HPDE6-E6E7 (cell line): ENCODE measurements at regions not wholly inside any gene's neighbourhood (a gene's known extent, or its start where the extent isn't known, plus 50 kb on each side); places are given as distances from the start of the nearest gene placed in this dataset.
"Not testable (repeated sequence)": the region's sequence is repeated elsewhere in the genome, so short reads cannot be mapped to it uniquely, and the experiment has no call there.

Source experiments
- DNase-seq: peaks from one replicate; pipeline ENCODE4 v3.0.0; 2011; ENCODE audit warnings: missing footprints; ENCODE audit errors: extremely low spot score

DNA sequence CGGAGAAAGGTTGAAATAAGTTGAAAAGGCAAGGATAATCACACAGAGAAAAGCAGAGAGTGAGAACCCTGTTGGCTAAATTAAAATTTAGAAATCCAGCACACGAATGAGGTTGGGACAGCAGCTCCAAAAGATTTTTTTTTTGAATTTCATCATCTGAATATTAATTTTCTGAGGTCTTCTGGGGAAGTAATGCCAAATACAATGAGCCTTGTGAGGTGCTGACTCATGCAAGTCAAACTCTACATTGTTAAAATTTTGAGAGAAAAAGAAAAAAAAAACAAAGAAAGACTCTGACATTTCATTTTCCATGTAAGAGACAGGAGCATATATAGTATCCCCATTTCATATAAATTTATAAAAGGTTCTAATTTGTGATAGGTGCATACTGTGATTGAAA is 614.2 kb upstream of the CDH2 start:
- no peak for DNase-seq

DNA sequence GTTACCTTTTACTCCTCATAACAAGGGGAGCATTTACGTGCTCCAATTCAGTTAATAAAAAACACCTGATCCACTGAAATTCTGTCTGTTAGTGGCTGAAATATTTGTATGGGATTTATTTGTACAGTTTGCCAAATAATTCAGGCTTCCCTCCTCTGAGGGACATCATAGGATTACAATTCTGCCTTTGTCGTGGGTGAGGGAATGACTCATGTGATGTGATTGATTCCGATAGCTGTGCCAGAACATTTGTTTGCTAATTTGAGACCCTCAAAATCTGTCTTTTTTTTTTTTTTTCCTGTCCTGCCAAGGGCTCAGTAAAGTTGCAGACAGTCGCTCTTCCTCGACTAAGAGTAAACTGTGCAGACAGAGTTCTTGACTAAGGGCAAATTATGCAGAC is 612.6 kb upstream of the CDH2 start:
- no peak for DNase-seq

DNA sequence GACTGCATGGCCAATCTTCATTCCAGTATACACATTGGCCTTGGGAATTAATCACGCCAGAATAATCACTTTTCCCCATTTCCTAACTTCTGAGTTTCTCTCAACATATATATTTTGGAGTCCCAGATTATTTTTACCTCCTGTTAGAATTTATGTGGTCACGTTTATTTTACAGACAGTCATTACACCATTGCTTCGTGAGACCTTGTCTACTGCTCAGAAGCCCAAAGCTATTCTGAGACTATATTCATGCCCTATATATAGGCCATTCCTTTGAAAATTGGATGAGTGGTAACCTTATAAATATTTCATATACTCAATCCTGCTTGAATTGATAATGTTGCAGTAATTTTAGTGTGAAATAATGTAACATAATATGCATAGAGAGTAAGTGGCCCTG is 610.0 kb upstream of the CDH2 start:
- no peak for DNase-seq

DNA sequence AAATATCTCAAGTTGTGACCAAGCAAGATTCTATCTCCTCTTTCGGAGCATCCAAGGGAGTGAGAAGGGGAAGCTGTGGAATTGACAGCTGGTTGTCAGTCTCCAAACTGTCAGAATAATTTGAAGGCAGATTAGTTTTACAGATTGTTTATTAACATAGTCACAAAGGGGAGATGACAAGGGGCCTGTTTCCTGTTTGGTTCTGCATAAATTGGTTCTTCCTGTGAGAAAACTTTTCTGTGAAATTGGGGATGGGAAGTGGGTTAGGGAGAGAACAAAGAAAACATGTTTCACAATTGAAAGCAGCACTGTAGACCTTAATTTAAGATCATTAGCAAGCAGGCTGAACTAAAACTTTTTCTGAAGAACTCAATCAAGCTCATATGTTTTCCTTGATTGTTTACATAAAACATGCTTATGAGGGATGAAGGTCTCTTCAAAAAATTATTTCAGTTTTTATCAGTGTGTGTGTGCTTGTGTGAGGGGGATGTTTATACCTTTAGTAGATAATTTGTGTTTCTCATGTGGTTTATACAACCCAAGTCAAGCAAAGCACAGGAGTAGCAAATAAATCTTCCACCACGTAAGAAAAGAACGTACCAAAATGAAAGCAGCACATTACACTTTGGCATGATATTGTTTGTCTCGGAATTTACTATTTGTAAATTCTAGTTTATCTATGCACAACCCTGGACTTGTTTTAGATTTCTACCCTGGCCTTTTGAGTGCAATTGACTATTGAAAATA is 604.9 kb upstream of the CDH2 start:
- no peak for DNase-seq

DNA sequence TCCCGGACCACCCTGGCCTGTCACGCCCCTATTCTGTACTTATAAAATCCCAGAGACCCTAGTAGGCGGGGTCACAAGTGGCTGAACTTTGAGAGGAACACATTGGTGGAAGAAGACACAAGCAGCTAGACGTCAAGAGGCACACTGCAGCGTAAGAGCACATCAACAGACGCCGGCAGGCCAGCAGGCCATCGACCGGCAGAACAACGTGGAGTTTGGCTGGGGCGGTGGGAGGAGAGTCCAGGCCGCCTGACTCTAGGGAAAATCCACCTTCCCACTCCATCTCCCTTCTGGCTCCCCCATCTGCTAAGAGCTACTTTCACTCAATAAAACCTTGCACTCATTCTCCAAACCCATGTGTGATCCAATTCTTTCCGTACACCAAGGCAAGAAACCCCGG is 601.8 kb upstream of the CDH2 start:
- no peak for DNase-seq

DNA sequence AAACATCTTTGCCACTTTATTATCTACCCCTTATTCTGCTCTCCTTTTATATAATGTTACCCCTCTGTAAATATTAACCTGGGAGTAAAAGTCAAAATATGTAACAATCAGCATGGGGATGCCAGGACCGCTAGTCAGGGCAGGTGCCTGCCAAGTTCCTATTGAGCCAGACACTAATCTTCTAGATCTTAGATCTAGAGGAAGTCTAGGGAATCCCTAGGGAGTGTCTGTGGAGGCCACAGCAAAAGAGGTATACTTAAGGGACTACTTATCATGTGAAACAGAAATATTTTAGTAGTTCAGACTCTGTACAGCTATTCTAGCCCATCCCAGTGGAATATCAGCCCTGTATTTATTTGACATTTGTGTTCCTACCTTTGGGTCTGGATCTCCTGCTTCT is 600.8 kb upstream of the CDH2 start:
- no peak for DNase-seq

DNA sequence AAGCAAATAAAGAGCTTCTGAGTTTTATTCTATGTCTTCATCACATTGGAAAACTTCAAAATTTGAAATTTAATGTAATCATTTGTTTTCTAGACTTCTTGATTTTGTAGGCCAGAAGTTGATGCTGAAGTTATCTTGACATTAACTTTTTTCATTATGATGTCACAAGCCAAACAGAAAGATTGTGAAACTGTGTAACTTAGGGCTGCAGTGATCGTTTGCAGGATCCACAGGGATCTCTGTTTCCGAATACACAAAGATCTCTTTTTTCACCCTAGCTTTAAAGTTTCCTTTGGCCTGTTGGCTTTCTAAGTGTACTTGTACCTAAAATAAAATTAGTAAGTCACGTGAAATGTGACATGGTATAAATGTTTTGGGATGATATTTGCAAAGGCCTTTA is 594.9 kb upstream of the CDH2 start:
- DNase-seq, result no peak

DNA sequence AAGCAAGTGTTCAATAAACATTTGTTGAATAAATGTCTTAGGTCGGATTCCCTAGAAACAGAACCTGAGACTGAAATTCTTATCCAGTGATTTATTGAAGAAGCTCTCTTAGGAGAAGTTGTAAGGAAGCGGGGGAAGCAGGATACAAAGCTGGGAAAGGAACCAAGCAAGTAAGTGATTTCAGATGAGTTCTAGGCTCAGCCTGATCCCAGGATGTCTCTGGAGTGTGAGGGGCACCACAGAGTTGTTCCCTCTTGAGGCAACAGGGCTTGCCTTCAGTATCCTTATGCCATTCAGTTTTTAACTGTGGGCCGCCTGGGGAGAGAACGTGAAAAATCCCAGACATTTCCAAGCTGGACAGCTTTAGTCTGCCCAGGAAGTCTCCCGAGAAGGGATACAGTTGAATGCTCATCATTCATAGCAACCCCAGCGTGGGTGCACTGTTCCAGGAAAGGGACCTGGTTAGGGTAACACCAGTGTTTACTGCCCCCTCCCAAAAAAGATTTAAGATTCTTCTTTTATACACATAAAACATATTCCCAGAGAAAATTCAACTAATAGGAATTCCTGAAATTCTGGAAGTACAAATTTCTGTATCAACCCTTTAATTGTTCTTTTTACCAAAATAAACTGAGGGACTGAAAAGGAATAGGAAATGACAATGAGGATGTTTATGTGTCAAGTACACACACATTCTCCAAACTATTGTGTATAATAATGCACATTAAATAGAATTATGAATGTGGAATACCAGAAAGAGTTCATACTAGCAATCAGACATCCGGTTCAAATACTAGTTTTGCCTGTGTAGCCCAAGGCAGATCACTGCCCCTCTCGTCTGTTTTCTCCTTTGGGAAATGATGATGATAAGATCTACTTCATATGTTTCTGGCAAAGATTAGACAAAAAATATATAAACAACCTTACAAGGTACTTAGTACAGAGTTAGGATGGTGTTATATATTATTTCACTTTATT is 592.1 kb upstream of the CDH2 start:
- DNase-seq, result no peak

DNA sequence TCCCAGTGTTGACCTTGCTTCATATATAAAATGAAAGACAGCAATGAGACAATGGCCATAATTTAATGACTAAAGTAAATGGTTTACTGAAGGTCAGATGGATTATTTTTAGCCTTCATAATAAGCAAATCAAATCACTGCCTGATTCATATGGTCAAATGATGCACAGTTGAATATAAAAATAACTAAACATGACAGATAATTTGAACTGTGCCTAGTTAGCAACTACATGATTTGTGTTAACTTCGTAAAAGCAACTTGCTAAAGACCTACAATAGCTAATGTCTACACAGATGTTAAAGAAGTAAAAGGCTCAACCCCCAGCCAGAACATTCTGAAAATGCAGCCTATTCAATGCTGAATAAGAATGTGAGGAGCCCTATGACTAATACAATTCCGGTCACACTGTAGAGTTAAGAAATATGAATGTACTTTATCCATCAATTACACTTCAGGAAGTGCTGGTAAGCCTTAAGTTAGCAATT is 590.8 kb upstream of the CDH2 start:
- peak; percentile 9 for DNase-seq

DNA sequence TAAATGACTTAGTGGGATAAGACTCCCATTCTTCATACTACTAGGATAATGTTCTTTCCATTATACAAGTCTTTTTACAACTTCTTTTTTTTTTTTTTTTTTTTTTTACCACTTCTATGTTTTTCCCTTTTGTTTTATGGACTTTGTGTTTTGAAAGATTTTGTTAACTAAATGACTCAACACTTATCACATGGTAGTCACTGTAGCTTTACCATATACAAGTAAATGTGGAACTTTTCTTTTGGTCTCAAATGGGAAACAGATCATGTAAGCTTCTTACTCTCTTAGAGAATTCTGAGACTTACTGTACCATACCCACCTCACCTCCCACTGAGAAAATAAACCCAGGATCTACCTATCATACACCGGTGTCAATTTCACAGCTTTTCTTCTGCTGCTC is 590.3 kb upstream of the CDH2 start:
- no peak for DNase-seq

DNA sequence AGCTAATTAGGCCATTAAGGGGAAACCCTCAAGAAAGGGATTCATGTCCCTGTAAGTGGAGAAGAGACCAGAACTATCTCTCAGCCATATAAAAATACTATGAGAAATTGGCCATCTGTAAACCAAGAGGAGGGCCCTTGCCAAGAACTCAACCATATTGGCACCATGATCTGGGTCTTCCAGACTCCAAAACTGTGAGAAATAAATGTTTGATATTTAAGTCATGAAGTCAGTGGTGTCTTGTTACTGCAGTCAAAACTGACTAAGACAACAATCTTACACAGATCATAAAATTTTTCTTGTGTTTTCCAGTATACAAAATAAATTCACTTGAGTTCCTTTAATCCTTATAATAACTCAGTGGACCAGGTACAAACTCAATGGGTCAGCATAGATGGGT is 589.8 kb upstream of the CDH2 start:
- no peak for DNase-seq

DNA sequence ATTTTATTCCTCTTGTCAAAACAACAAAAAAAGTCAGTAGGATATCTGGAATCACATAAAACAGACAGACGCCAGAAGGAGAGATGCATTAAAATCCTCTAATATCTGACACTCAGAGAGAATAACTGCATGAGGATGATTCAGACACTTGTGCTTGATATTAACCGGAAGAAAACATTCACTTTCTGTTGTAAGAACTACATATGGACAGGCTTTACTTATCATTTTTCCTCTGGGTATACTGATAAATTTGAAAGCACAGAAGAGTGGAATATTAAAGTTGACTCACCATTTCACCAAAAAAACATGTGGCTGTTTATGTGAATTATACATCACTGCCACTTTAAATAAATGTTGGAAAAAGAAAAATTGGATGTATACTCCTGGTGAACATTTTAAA is 589.1 kb upstream of the CDH2 start:
- no peak for DNase-seq

DNA sequence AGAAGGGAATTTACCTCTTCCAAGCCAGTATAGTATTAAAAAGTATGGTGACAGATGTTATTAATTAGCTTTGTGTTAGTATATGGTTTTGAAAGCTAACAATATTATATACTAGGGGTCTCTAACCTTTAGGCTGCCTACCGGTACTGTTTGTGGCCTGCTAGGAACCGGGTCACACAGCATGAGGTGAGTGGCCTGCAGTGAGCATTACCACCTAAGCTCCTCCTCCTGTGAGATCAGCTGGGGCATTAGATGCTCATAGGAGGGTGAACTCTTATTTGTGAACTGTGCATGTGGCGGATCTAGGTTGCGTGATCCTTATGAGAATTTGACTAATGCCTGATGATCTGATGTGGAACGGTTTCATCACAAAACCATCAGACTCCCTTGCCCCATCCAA is 583.4 kb upstream of the CDH2 start:
- no peak for DNase-seq

DNA sequence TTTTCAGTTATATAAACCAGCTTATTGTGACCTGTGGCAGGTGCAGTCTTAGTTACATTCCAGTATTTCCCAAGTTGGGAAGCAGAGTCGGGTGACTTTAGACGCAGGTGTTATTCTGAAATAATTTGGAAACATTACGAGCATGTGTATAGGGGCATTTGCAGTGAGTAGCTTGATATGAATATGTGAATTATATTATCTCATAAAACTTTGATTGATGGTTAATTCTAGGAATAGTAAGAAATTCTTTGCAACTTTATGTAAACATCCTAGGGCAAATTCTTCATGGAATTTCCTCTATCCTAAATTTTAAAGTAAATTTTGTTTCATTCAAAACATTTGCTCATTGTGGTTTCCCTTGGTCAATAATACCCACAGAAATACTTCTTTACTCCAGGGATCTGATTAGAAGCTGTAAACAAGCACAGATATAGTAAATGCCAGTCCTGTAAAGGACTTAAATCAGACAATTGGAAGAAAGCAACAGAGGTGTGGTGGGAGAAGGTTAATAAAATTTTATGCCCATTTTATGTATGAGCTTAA is 580.6 kb upstream of the CDH2 start:
- DNase-seq, result no peak

DNA sequence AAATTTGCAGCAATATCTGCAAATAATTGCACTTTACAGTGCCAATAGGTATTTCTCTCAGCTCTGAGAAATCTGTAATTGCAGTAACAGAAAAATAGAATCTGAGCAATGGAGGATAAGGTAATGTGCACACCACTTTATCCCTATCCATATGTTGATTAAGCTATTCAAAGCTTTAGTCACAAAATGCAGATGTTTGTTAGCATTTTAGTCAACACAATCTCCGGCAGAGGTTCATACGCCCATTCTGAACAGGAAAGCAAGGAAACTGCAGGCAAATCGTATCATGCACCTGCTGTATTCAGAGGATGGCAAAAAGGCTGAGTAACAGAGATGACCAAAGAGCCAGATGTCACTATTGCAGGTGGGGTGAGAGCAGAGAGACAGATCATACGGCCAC is 566.2 kb upstream of the CDH2 start:
- DNase-seq, result no peak

DNA sequence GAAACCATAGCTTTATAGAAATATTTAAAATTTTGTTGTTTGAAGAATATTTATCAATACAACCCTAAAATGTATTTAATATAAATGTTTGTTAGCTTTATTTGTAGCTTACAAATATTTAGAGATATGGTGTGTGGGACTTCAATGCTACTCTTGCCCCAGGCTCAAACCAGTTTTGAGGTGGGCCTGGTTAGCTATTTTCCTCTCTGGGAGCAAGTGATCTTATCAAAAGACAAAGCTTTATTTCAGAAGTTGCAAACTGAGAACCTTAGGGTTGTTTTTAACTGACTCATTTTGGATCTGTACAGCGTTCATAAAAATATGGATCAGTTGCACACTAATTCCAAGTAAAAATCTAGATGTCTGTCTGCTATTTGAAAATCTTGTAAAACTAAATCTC is 563.6 kb upstream of the CDH2 start:
- no peak for DNase-seq

DNA sequence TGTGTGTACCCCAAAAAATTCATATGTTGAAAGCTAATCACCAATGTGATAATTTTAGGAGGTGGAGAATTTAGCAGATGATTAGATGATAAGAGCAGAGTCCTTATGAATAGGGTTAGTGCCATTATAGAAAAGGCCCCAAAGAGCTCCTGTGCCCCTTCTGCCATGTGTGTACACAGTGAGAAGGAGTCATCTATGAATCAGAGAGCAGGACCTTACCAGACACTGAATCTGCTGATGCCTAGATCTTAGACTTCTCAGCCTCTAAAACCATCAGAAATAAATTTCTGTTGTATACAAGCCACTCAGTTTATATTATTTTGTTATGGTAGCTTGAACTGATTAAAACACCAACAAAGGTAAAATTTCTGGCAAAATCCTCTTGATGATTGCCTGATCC is 560.0 kb upstream of the CDH2 start:
- DNase-seq, result no peak

DNA sequence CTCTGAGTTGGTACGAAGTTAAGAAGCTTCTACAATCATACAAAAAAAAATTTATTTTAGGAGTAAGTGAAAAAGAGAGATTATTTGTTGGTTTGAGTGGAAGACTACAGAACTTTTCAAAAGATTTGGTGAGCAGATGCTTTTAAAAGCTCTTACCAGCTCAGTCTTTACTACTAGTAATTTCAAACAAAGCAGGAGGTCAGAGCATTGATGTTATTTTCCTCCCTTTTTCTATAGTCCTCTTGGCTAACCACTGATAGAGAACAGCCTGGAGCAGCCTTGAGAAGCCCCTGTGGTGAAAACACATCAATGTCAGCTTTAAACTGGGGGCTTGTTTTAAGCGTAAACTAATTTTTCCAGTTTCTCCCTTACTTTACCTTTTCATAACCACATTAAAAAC is 559.3 kb upstream of the CDH2 start:
- no peak for DNase-seq

DNA sequence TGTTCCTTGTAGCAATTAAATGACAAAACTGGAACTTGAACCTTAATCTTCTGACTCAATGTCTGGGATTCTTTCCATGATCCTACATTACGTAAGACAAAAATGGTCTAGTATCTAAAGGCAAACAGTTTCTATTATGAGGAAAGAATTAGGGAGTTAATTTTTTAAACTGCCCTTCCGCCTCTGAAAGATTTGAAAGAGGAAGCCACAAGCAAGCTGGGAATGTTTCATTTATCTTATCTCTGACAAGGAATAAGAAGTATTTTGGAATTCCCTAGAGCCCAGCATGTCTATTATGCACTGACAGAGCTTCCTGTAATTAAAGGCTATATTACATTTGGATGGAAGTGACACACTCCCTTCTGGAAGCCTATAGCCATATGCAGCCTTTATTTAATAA is 558.8 kb upstream of the CDH2 start:
- no peak for DNase-seq

DNA sequence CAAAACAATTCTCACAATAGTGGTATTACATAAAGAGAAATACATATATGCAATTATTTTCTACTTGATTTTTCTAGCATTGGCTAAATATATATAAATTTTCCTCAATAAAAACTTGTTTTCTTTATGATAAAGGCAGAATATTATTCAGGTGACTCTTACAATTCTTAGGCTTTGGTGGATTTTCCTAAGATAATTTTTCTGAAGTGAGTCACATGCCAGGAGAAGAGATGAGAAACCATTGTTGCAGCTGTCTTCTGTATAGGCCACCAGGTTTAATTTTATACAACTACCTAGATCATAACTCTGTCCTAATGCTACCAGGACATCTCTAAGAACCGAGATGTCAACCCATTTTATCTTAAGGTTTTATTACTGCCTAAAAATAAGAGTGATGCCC is 552.4 kb upstream of the CDH2 start:
- peak; percentile 12 for DNase-seq

DNA sequence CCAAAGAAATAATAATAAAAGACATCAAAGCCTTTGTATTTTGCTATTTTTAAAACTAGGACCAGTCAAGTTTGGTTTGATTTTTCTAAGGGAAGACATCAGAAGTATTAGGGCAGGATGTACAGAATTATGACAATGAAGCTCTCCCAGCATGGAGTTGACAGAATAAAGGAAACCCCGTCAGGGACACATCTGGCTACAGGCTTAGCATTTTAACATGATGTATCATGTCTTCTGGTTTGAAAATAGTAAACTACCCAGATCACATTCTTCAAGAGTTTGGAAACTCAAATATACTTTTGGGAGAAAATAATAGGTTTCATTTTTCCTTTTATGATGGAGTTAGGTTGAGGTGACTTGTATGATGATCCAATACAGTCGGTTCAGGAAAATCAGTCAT is 552.0 kb upstream of the CDH2 start:
- DNase-seq, result no peak

DNA sequence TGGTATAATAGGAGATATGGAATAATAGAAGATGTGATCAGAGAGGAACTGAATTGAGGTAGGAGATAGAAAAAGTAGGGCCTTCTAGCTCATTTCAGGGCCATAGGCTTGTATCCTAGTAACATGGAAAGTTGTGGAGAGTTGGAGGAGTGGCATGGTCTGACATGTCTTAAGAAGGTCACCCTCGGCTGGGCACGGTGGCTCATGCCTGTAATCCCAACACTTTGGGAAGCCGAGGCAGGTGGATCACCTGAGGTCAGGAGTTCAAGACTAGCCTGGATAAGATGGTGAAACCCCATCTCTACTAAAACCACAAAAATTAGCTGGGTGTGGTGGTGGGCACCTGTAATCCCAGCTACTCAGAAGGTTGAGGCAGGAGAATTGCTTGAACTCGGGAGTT is 550.3 kb upstream of the CDH2 start:
- not testable (repeated sequence) for DNase-seq

DNA sequence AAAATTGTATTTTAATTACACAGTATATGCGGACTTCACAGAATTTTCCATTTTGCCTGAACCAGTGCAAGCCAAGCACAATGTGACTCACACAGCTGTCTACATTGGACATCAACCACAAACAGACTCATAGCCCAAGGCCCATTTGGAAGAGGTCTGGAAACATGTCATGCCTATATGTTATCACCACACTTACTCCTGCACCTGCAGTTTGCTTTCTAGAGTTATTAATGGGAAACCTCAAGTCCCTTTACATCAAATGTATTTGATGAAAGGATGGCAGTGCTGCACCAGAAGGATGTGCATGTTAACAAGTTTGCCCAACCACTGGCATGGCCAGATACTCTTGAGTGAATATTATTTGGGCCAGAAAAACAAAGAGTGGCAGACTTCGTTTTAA is 548.9 kb upstream of the CDH2 start:
- no peak for DNase-seq
